ENCODE measurements at regions not wholly inside any gene's neighbourhood (a gene's known extent, or its start where the extent isn't known, plus 50 kb on each side); places are given as distances from the start of the nearest gene placed in this dataset.

DNA sequence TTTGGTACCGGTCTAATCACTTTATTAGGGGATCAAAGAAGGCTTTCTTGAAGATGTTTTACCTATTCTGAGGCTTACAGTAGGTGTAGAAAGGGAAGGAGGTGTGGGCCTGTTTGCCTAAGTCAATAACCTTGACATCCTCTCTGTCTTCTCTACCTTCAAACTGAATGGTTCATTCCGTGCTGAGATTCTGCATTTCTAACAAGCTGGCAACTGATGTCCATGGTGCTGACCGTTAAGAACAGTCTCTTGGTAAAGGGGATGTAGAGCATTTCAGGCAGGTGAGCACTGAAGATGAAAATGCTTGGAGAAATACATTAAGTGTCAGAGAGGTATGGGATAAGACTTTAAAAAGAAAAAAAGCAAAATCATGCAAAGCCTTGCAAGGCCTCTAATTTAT, 51.5 kb upstream of the DGKB start:
- Histone ChIP-seq H2BK120ac (ENCODE audit: low read depth, low read length, poor library complexity, severe bottlenecking) (no peak overlapping the region), H3K9me3 (ENCODE audit: control insufficient read depth, low read depth, low read length) (no peaks in the 10 kb centered on the region), H3T11ph (ENCODE audit: low read length) (no peak overlapping the region), H4K91ac (ENCODE audit: insufficient read length, low read depth, low read length) (no peak overlapping the region), H2BK15ac (ENCODE audit: low read depth, low read length) (no peak overlapping the region), H3K79me2 (ENCODE audit: insufficient read depth, low read length) (no peaks in the 10 kb centered on the region), H3K9ac (ENCODE audit: extremely low read depth, insufficient read length, low read length) (no peak overlapping the region), H3K4ac (ENCODE audit: low read depth, low read length) (no peak overlapping the region), H4K8ac (replicated peaks; ENCODE audit: insufficient read length, low read depth, low read length) (no peak overlapping the region), H3K79me1 (ENCODE audit: insufficient read depth, low read depth, low read length, poor library complexity, severe bottlenecking) (no peaks in the 10 kb centered on the region), H4K20me1 (ENCODE audit: control insufficient read depth, insufficient read depth, insufficient read length) (no peaks in the 10 kb centered on the region), H2BK20ac (ENCODE audit: low read depth, low read length, poor library complexity, severe bottlenecking) (no peak overlapping the region), H2AK5ac (ENCODE audit: insufficient read length, low read length) (no peak overlapping the region), H3K27me3 (ENCODE audit: insufficient read depth, low read length) (no peaks in the 10 kb centered on the region), H4K5ac (ENCODE audit: insufficient read length, low read depth, low read length) (no peak overlapping the region), H3K23me2 (ENCODE audit: insufficient read length, low read depth, low read length, poor library complexity, severe bottlenecking) (no peaks in the 10 kb centered on the region), H3K18ac (ENCODE audit: insufficient read length, low read depth, low read length) (no peak overlapping the region), H3K23ac (ENCODE audit: insufficient read length, low read depth, low read length) (no peak overlapping the region), H3K56ac (ENCODE audit: insufficient read length, low read depth, low read length) (no peak overlapping the region), H3K4me1 (ENCODE audit: insufficient read depth, low read length) (peaks cover 2% of the 10 kb centered on the region; the same call in 1 of the 2 replicates), H3K14ac (ENCODE audit: insufficient read depth, low read length) (no peak overlapping the region), H2BK5ac (ENCODE audit: insufficient read length, low read length) (no peak overlapping the region), H3K27ac (ENCODE audit: insufficient read length, low read depth, low read length) (no peak overlapping the region), H2BK12ac (ENCODE audit: insufficient read length, low read depth, low read length) (no peak overlapping the region), H2AFZ (ENCODE audit: low read length) (no peak overlapping the region), H3K4me2 (ENCODE audit: insufficient read depth, insufficient read length, low read length) (no peak overlapping the region)
- WGBS (ENCODE audit: extremely low coverage, insufficient read length, low lambda C conversion rate): no CpG with 5 or more reads among the region's 3 CpGs
- Mint-ChIP-seq H3K4me3 (no peak overlapping the region), H3K36me3 (ENCODE audit: insufficient read depth in 1 of 3, low read depth in 3 of 3) (no peaks in the 10 kb centered on the region), H3K9me3 (no peaks in the 10 kb centered on the region), H3K27ac (0 out of 7 replicates have a peak overlapping the region, but pooled peaks of 1 of the 3 experiments have one; percentile 29), H3K4me1 (peaks cover 22 to 23% of the 10 kb centered on the region in 2 experiments), H3K27me3 (ENCODE audit: low read depth) (no peaks in the 10 kb centered on the region)
- TF ChIP-seq, protein P1, sequence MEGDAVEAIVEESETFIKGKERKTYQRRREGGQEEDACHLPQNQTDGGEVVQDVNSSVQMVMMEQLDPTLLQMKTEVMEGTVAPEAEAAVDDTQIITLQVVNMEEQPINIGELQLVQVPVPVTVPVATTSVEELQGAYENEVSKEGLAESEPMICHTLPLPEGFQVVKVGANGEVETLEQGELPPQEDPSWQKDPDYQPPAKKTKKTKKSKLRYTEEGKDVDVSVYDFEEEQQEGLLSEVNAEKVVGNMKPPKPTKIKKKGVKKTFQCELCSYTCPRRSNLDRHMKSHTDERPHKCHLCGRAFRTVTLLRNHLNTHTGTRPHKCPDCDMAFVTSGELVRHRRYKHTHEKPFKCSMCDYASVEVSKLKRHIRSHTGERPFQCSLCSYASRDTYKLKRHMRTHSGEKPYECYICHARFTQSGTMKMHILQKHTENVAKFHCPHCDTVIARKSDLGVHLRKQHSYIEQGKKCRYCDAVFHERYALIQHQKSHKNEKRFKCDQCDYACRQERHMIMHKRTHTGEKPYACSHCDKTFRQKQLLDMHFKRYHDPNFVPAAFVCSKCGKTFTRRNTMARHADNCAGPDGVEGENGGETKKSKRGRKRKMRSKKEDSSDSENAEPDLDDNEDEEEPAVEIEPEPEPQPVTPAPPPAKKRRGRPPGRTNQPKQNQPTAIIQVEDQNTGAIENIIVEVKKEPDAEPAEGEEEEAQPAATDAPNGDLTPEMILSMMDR (conservative IDR thresholded peaks at IDR 0.05): no peak
- DNase-seq: no peak

Data from H9 (cell line).